ENCODE measurements at regions not wholly inside any gene's neighbourhood (a gene's known extent, or its start where the extent isn't known, plus 50 kb on each side); places are given as distances from the start of the nearest gene placed in this dataset.

DNA sequence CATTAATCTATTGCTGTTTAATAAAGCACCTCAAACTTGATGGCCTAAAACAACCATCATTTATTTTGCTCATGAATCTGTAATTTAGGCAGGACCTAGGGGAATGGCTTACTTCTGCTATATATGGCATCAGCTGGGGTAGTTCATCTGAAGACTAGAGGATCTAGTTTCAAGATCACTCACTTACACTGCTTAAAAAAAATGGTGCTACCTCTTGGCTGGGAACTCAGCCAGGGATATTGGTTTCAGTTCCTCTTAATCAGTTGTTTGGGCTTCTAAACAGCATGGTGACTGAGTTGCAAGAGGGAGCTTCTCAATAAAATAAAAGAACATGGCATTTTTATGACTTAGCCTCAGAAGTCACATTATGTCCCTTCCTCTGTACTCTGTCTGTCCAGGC lies 142.0 kb downstream of the FAM114A2 start:
- H3K27me3 Mint-ChIP-seq (ENCODE audit: insufficient read depth, low read depth, poor library complexity) = no peaks in the 10 kb centered on the region
- Histone ChIP-seq H3F3A (replicated peaks; ENCODE audit: low read depth) (no peaks in the 10 kb centered on the region), H3K79me2 (replicated peaks; ENCODE audit: insufficient read depth) (no peaks in the 10 kb centered on the region), H2AFZ (no peak overlapping the region), H3K9me2 (ENCODE audit: insufficient read depth) (peaks cover 7% of the 10 kb centered on the region), H3K4me2 (no peak overlapping the region), H4K20me1 (replicated peaks; ENCODE audit: insufficient read depth) (no peaks in the 10 kb centered on the region), H3K4me1 (ENCODE audit: insufficient read depth) (no peaks in the 10 kb centered on the region), H3K36me3 (ENCODE audit: insufficient read depth) (no peaks in the 10 kb centered on the region), H3K4me3 (no peak overlapping the region), H3K27ac (ENCODE audit: low read depth) (no peak overlapping the region), H3K27me3 (ENCODE audit: insufficient read depth) (no peaks in the 10 kb centered on the region)
- DNase-seq (ENCODE audit: low spot score) (no peak), ATAC-seq (no peak)
- H3K27ac Mint-ChIP-seq = no peak overlapping the region
- no peaks in the 10 kb centered on the region for H3K9me3 Mint-ChIP-seq
- TF ChIP-seq EZH2phosphoT487 (IDR thresholded peaks at IDR 0.05; ENCODE audit: unreplicated experiment) (no peak), JUNB (IDR thresholded peaks at IDR 0.05; ENCODE audit: unreplicated experiment) (no peak), ZNF331 (CRISPR knock-in tag; IDR thresholded peaks at IDR 0.05; ENCODE audit: low read depth) (no peak), STAT1 (IDR thresholded peaks at IDR 0.05; ENCODE audit: unreplicated experiment) (no peak), ZNF114 (CRISPR knock-in tag; IDR thresholded peaks at IDR 0.05) (no peak), NANOG (IDR thresholded peaks at IDR 0.05; ENCODE audit: borderline replicate concordance) (no peak), EZH2 (IDR thresholded peaks at IDR 0.05; ENCODE audit: low read depth, unreplicated experiment) (no peak), CREB1 (CRISPR knock-in tag; IDR thresholded peaks at IDR 0.05; ENCODE audit: low read depth) (no peak), POLR2AphosphoS5 (IDR thresholded peaks at IDR 0.05; ENCODE audit: low read depth) (no peak)
- TF ChIP-seq, protein P1, sequence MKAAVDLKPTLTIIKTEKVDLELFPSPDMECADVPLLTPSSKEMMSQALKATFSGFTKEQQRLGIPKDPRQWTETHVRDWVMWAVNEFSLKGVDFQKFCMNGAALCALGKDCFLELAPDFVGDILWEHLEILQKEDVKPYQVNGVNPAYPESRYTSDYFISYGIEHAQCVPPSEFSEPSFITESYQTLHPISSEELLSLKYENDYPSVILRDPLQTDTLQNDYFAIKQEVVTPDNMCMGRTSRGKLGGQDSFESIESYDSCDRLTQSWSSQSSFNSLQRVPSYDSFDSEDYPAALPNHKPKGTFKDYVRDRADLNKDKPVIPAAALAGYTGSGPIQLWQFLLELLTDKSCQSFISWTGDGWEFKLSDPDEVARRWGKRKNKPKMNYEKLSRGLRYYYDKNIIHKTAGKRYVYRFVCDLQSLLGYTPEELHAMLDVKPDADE (IDR thresholded peaks at IDR 0.05) = no peak
- TF ChIP-seq, protein P2, sequence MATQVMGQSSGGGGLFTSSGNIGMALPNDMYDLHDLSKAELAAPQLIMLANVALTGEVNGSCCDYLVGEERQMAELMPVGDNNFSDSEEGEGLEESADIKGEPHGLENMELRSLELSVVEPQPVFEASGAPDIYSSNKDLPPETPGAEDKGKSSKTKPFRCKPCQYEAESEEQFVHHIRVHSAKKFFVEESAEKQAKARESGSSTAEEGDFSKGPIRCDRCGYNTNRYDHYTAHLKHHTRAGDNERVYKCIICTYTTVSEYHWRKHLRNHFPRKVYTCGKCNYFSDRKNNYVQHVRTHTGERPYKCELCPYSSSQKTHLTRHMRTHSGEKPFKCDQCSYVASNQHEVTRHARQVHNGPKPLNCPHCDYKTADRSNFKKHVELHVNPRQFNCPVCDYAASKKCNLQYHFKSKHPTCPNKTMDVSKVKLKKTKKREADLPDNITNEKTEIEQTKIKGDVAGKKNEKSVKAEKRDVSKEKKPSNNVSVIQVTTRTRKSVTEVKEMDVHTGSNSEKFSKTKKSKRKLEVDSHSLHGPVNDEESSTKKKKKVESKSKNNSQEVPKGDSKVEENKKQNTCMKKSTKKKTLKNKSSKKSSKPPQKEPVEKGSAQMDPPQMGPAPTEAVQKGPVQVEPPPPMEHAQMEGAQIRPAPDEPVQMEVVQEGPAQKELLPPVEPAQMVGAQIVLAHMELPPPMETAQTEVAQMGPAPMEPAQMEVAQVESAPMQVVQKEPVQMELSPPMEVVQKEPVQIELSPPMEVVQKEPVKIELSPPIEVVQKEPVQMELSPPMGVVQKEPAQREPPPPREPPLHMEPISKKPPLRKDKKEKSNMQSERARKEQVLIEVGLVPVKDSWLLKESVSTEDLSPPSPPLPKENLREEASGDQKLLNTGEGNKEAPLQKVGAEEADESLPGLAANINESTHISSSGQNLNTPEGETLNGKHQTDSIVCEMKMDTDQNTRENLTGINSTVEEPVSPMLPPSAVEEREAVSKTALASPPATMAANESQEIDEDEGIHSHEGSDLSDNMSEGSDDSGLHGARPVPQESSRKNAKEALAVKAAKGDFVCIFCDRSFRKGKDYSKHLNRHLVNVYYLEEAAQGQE (IDR thresholded peaks at IDR 0.05; ENCODE audit: unreplicated experiment) = no peak
- TF ChIP-seq, protein P3, sequence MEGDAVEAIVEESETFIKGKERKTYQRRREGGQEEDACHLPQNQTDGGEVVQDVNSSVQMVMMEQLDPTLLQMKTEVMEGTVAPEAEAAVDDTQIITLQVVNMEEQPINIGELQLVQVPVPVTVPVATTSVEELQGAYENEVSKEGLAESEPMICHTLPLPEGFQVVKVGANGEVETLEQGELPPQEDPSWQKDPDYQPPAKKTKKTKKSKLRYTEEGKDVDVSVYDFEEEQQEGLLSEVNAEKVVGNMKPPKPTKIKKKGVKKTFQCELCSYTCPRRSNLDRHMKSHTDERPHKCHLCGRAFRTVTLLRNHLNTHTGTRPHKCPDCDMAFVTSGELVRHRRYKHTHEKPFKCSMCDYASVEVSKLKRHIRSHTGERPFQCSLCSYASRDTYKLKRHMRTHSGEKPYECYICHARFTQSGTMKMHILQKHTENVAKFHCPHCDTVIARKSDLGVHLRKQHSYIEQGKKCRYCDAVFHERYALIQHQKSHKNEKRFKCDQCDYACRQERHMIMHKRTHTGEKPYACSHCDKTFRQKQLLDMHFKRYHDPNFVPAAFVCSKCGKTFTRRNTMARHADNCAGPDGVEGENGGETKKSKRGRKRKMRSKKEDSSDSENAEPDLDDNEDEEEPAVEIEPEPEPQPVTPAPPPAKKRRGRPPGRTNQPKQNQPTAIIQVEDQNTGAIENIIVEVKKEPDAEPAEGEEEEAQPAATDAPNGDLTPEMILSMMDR (conservative IDR thresholded peaks at IDR 0.05; ENCODE audit: low read depth in 2 of 2) = no peak
- TF ChIP-seq, protein P4, sequence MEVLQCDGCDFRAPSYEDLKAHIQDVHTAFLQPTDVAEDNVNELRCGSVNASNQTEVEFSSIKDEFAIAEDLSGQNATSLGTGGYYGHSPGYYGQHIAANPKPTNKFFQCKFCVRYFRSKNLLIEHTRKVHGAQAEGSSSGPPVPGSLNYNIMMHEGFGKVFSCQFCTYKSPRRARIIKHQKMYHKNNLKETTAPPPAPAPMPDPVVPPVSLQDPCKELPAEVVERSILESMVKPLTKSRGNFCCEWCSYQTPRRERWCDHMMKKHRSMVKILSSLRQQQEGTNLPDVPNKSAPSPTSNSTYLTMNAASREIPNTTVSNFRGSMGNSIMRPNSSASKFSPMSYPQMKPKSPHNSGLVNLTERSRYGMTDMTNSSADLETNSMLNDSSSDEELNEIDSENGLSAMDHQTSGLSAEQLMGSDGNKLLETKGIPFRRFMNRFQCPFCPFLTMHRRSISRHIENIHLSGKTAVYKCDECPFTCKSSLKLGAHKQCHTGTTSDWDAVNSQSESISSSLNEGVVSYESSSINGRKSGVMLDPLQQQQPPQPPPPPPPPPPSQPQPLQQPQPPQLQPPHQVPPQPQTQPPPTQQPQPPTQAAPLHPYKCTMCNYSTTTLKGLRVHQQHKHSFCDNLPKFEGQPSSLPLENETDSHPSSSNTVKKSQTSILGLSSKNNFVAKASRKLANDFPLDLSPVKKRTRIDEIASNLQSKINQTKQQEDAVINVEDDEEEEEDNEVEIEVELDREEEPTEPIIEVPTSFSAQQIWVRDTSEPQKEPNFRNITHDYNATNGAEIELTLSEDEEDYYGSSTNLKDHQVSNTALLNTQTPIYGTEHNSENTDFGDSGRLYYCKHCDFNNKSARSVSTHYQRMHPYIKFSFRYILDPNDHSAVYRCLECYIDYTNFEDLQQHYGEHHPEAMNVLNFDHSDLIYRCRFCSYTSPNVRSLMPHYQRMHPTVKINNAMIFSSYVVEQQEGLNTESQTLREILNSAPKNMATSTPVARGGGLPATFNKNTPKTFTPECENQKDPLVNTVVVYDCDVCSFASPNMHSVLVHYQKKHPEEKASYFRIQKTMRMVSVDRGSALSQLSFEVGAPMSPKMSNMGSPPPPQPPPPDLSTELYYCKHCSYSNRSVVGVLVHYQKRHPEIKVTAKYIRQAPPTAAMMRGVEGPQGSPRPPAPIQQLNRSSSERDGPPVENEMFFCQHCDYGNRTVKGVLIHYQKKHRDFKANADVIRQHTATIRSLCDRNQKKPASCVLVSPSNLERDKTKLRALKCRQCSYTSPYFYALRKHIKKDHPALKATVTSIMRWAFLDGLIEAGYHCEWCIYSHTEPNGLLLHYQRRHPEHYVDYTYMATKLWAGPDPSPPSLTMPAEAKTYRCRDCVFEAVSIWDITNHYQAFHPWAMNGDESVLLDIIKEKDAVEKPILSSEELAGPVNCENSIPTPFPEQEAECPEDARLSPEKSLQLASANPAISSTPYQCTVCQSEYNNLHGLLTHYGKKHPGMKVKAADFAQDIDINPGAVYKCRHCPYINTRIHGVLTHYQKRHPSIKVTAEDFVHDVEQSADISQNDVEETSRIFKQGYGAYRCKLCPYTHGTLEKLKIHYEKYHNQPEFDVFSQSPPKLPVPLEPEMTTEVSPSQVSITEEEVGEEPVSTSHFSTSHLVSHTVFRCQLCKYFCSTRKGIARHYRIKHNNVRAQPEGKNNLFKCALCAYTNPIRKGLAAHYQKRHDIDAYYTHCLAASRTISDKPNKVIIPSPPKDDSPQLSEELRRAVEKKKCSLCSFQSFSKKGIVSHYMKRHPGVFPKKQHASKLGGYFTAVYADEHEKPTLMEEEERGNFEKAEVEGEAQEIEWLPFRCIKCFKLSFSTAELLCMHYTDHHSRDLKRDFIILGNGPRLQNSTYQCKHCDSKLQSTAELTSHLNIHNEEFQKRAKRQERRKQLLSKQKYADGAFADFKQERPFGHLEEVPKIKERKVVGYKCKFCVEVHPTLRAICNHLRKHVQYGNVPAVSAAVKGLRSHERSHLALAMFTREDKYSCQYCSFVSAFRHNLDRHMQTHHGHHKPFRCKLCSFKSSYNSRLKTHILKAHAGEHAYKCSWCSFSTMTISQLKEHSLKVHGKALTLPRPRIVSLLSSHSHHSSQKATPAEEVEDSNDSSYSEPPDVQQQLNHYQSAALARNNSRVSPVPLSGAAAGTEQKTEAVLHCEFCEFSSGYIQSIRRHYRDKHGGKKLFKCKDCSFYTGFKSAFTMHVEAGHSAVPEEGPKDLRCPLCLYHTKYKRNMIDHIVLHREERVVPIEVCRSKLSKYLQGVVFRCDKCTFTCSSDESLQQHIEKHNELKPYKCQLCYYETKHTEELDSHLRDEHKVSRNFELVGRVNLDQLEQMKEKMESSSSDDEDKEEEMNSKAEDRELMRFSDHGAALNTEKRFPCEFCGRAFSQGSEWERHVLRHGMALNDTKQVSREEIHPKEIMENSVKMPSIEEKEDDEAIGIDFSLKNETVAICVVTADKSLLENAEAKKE (CRISPR knock-in tag; IDR thresholded peaks at IDR 0.05) = no peak
- no peaks in the 10 kb centered on the region for H3K4me1 Mint-ChIP-seq
- H3K4me3 Mint-ChIP-seq = no peak overlapping the region
- H3K36me3 Mint-ChIP-seq (ENCODE audit: low read depth) = no peaks in the 10 kb centered on the region

All from GM23338 (cell line).